H1 (cell line): ENCODE measurements at regions not wholly inside any gene's neighbourhood (a gene's known extent, or its start where the extent isn't known, plus 50 kb on each side); places are given as distances from the start of the nearest gene placed in this dataset.
"Not testable (repeated sequence)": the region's sequence is repeated elsewhere in the genome, so short reads cannot be mapped to it uniquely, and the experiment has no call there.

Source experiments
- CTCF ChIA-PET: fragments of 300-600 bp; sonication (Branson Sonifier 250); formaldehyde crosslinking; loops from one replicate; lab custom pipeline; 2021; ENCODE audit not compliant: partially characterized antibody; lab: Charles Lee
- POLR2A ChIA-PET: fragments of 300-600 bp; sonication (Branson Sonifier 250); formaldehyde crosslinking; loops from one replicate; lab custom pipeline; 2021; ENCODE audit warnings: inconsistent platforms; ENCODE audit not compliant: partially characterized antibody; lab: Charles Lee
- DNase-seq, 2 experiments: peaks; one replicate each; pipeline versions ENCODE4 v3.0.0 to v3.0.0-alpha.2; 2010 to 2022; ENCODE audit warnings: low spot score in 2 of 2, low read depth in 1 of 2, mixed read lengths in 1 of 2
- FAIRE-seq: peaks from 2 replicates; lab custom pipeline; 2011; peaks lifted over from hg19 to GRCh38; lab: Jason Lieb, UNC
- H2AFZ ChIP-seq: 2 replicates; pipeline ENCODE4 v1.8.1; 2012; ENCODE audit warnings: low read length, inconsistent platforms
- H2AK5ac ChIP-seq: 2 replicates; pipeline ENCODE4 v1.6.1; 2013; ENCODE audit warnings: low read depth, low read length
- H2BK120ac ChIP-seq: replicated peaks from 2 replicates; pipeline ENCODE3; 2013; ENCODE audit warnings: low read depth, low read length, inconsistent platforms
- H2BK12ac ChIP-seq: 2 replicates; pipeline ENCODE4 v1.6.1; 2013; ENCODE audit warnings: low read depth, low read length
- H2BK15ac ChIP-seq: 2 replicates; pipeline ENCODE4 v1.6.1; 2013; ENCODE audit warnings: low read length
- H2BK20ac ChIP-seq: 2 replicates; pipeline ENCODE4 v1.6.1; 2013; ENCODE audit warnings: low read length
- H2BK5ac ChIP-seq: 2 replicates; pipeline ENCODE4 v1.6.1; 2013; ENCODE audit warnings: low read depth, low read length
- H3K14ac ChIP-seq: 2 replicates; pipeline ENCODE4 v1.6.1; 2013; ENCODE audit warnings: inconsistent platforms; ENCODE audit not compliant: insufficient read length
- H3K18ac ChIP-seq: 2 replicates; pipeline ENCODE4 v1.6.1; 2013; ENCODE audit warnings: low read length; ENCODE audit errors: extremely low read depth
- H3K23ac ChIP-seq: 2 replicates; pipeline ENCODE4 v1.6.1; 2013; ENCODE audit warnings: inconsistent platforms; ENCODE audit not compliant: insufficient read length
- H3K23me2 ChIP-seq: 2 replicates; pipeline ENCODE4 v1.6.1; 2013; ENCODE audit warnings: low read depth, low read length
- H3K27ac ChIP-seq: 2 replicates; pipeline ENCODE4 v1.6.1; 2011; ENCODE audit warnings: low read depth, low read length, inconsistent platforms
- H3K27me3 ChIP-seq, 4 experiments: replicated peaks in 1 of 4; 1 replicate in 1 of 4; 2 replicates in 3 of 4; pipeline versions ENCODE4 v1.6.1 to v1.8.1; 2011 to 2013; ENCODE audit warnings: low read length in 3 of 4, mild to moderate bottlenecking in 3 of 4, inconsistent platforms in 2 of 4, mixed read lengths in 2 of 4, moderate library complexity in 1 of 4; ENCODE audit not compliant: control insufficient read depth in 3 of 4, insufficient read depth in 3 of 4; ENCODE audit errors: extremely low read depth in 1 of 4
- H3K36me3 ChIP-seq, 4 experiments: 2 replicates each; pipeline versions ENCODE4 v1.6.1 to v1.8.1; 2011 to 2013; ENCODE audit warnings: mild to moderate bottlenecking in 4 of 4, low read length in 3 of 4, moderate library complexity in 2 of 4, control low read depth in 1 of 4, inconsistent platforms in 1 of 4; ENCODE audit not compliant: insufficient read depth in 4 of 4, control insufficient read depth in 2 of 4
- H3K4ac ChIP-seq: replicated peaks from 2 replicates; pipeline ENCODE3; 2013; ENCODE audit warnings: low read length, low read depth, mixed read lengths, inconsistent platforms; ENCODE audit not compliant: insufficient read length
- H3K4me1 ChIP-seq, 4 experiments: replicated peaks in 1 of 4; 1 replicate in 1 of 4; 2 replicates in 3 of 4; pipeline versions ENCODE4 v1.6.1 to v1.8.1; 2011 to 2013; ENCODE audit warnings: low read length in 3 of 4, inconsistent platforms in 2 of 4, mixed read lengths in 1 of 4; ENCODE audit not compliant: insufficient read depth in 4 of 4, control insufficient read depth in 3 of 4
- H3K4me2 ChIP-seq, 2 experiments: 2 replicates each; pipeline versions ENCODE4 v1.6.1 to v1.8.1; 2011 to 2013; ENCODE audit warnings: low read depth in 2 of 2, low read length in 2 of 2, control low read depth in 1 of 2, inconsistent platforms in 1 of 2, mild to moderate bottlenecking in 1 of 2; ENCODE audit not compliant: insufficient read depth in 1 of 2
- H3K4me3 ChIP-seq, 4 experiments: fragments of 200-600, 300-600 bp in 1 of 4; sonication (generic), shearing (Covaris generic), sonication (Bioruptor Twin) in 1 of 4; 2 replicates each; pipeline versions ENCODE4 v1.5.1 to v1.8.1; 2011 to 2016; ENCODE audit warnings: low read length in 4 of 4, low read depth in 3 of 4, control low read depth in 2 of 4, inconsistent platforms in 2 of 4, mild to moderate bottlenecking in 2 of 4, mixed read lengths in 1 of 4, moderate library complexity in 1 of 4; ENCODE audit not compliant: insufficient read depth in 2 of 4; ENCODE audit errors: extremely low read depth in 1 of 4
- H3K56ac ChIP-seq: replicated peaks from 2 replicates; pipeline ENCODE3; 2013; ENCODE audit warnings: low read depth, mild to moderate bottlenecking, mixed read lengths, low read length, inconsistent platforms; ENCODE audit not compliant: insufficient read length
- H3K79me1 ChIP-seq: 2 replicates; pipeline ENCODE4 v1.6.1; 2013; ENCODE audit warnings: low read depth, low read length, control low read depth
- H3K79me2 ChIP-seq, 2 experiments: 2 replicates each; pipeline versions ENCODE4 v1.6.1 to v1.8.1; 2012 to 2013; ENCODE audit warnings: low read length in 2 of 2, mild to moderate bottlenecking in 2 of 2, inconsistent platforms in 1 of 2; ENCODE audit not compliant: insufficient read depth in 2 of 2, control insufficient read depth in 1 of 2
- H3K9ac ChIP-seq, 4 experiments: replicated peaks in 1 of 4; 1 replicate in 1 of 4; 2 replicates in 3 of 4; pipeline versions ENCODE4 v1.6.1 to v1.8.1; 2011 to 2013; ENCODE audit warnings: low read depth in 3 of 4, low read length in 3 of 4, control low read depth in 2 of 4, mild to moderate bottlenecking in 2 of 4, moderate library complexity in 2 of 4, inconsistent platforms in 1 of 4; ENCODE audit errors: extremely low read depth in 1 of 4
- H3K9me3 ChIP-seq, 2 experiments: 2 replicates each; pipeline versions ENCODE4 v1.6.1 to v1.8.1; 2012 to 2013; ENCODE audit warnings: mild to moderate bottlenecking in 2 of 2, moderate library complexity in 2 of 2, control low read depth in 1 of 2, inconsistent platforms in 1 of 2, low read depth in 1 of 2, low read length in 1 of 2, mixed read lengths in 1 of 2; ENCODE audit not compliant: insufficient read depth in 2 of 2
- H4K20me1 ChIP-seq, 2 experiments: replicated peaks in 1 of 2; 2 replicates each; pipeline versions ENCODE3 to v1.8.1; 2011 to 2013; ENCODE audit warnings: inconsistent platforms in 2 of 2, low read length in 2 of 2, mild to moderate bottlenecking in 1 of 2; ENCODE audit not compliant: insufficient read depth in 2 of 2, control insufficient read depth in 1 of 2
- H4K5ac ChIP-seq: 2 replicates; pipeline ENCODE4 v1.6.1; 2013; ENCODE audit warnings: low read length, low read depth, mixed read lengths, inconsistent platforms; ENCODE audit not compliant: insufficient read length
- H4K8ac ChIP-seq: 2 replicates; pipeline ENCODE4 v1.8.0; 2013; ENCODE audit warnings: mild to moderate bottlenecking, moderate library complexity, low read length, inconsistent platforms; ENCODE audit not compliant: insufficient read depth; ENCODE audit errors: extremely low read depth
- H4K91ac ChIP-seq: replicated peaks from 2 replicates; pipeline ENCODE3; 2013; ENCODE audit warnings: low read length, mixed read lengths, inconsistent platforms; ENCODE audit not compliant: insufficient read length
- TEAD4 ChIP-seq: IDR thresholded peaks from 2 replicates; pipeline ENCODE4 v1.6.1; 2012; ENCODE audit warnings: low read depth, low read length, inconsistent platforms, mixed read lengths
- WGBS, 2 experiments: shearing (Covaris generic) in 1 of 2; methylation state at CpG; one replicate each; pipeline versions ENCODE4 v1.1.6 to v1.1.7; 2013 to 2015; ENCODE audit warnings: low lambda C conversion rate in 2 of 2, mixed read lengths in 2 of 2, inconsistent platforms in 1 of 2, low coverage in 1 of 2, missing lambda C conversion rate in 1 of 2; ENCODE audit not compliant: insufficient replicate concordance in 2 of 2, insufficient coverage in 1 of 2, insufficient read length in 1 of 2; ENCODE audit errors: extremely low coverage in 1 of 2, missing lambda C conversion rate in 1 of 2; 5-methylcytosine and 5-hydroxymethylcytosine counted together

DNA sequence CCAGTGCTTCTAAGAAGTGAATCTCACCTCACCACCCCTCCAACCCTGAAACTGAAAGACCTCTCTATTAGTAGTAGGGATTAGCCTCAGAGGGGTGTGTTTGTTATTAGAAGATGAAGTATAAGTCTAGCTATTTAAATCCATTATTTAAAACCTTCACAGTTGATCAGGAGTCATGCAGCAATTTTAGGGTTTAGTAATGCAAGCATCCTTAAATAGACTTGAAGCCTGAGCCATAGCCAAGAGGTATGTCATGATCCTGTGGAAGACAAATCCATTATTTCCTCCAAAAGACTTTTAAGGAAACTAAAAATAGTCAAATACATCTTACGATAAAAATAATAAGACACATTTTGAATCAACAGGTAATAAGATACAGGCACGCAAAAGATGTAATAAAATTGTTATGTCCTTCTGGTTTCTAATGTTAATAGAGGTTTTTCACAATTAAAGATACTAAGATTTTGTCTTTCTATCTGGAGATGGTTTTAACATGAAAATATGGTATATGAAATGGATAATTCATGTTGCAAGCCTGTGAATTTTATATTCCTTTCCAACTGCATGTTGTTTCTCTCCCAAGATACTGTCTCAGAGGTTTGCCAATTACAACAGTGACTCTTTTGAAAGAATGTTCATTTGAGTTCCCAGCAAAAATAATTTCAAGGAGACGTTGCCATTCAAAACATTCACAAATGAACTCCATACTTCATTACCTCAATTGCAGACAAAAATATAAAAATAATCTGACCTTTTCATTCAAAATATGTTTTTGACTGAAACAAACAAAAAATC lies 68.0 kb downstream of the LUZP4 start (continued):
- TF ChIP-seq TEAD4: no peak
- TF ChIP-seq, all 59 proteins: peak for 0

DNA sequence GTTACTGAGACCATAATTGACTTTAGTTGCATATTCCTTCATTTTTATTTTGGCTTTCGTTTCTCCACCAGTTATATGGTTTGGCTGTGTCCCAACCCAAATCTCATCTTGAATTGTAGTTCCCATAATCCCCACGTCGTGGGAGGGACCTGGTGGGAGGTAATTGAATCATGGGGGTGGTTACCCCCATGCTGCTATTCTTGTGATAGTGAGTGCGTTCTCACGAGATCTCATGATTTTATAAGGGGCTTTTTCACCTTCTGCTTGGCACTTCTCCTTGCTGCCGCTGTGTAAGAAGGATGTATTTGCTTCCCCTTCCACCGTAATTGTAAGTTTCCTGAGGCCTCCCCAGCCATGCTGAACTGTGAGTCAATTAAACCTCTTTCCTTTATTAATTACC lies 70.0 kb downstream of the LUZP4 start:
- H4K5ac ChIP-seq, H2BK12ac ChIP-seq, H3K27ac ChIP-seq, H2BK15ac ChIP-seq, H3K36me3 ChIP-seq, H3K27me3 ChIP-seq, FAIRE-seq, H4K91ac ChIP-seq, H3K23ac ChIP-seq, H3K4me1 ChIP-seq, H2BK20ac ChIP-seq, H3K56ac ChIP-seq, H3K14ac ChIP-seq, H3K18ac ChIP-seq, H3K23me2 ChIP-seq, H3K9me3 ChIP-seq, H3K4me2 ChIP-seq, H3K79me1 ChIP-seq, H4K20me1 ChIP-seq, POLR2A ChIA-PET, CTCF ChIA-PET, H3K79me2 ChIP-seq, H3K9ac ChIP-seq, H2AK5ac ChIP-seq, DNase-seq, H2BK5ac ChIP-seq, H2BK120ac ChIP-seq, H2AFZ ChIP-seq, H4K8ac ChIP-seq, H3K4ac ChIP-seq, H3K4me3 ChIP-seq: not testable (repeated sequence)
- WGBS, 2 experiments: 93% methylated on average over 3 of the region's 7 CpGs; no CpG with 5 or more reads in 1 of the 2 experiments
